ENCODE measurements at regions not wholly inside any gene's neighbourhood (a gene's known extent, or its start where the extent isn't known, plus 50 kb on each side); places are given as distances from the start of the nearest gene placed in this dataset.

- Histone ChIP-seq H3K4me3 (ENCODE audit: low read depth, low read length) (no peak overlapping the region), H3K36me3 (ENCODE audit: control insufficient read depth in 2 of 2, insufficient read depth in 1 of 2, low read length in 2 of 2) (no peaks in the 10 kb centered on the region), H3K27ac (ENCODE audit: extremely low read depth, low read depth, low read length) (no peak overlapping the region), H3K9me3 (ENCODE audit: control insufficient read depth, insufficient read depth, low read depth, low read length) (no peaks in the 10 kb centered on the region), H3K4me1 (ENCODE audit: control insufficient read depth, insufficient read depth, low read length) (no peaks in the 10 kb centered on the region)
- ChIA-PET CTCF (no interaction called here), POLR2A (no interaction called here)
- no peak for TF ChIP-seq ZNF776 (tag by site-specific recombination; IDR thresholded peaks at IDR 0.05; ENCODE audit: borderline replicate concordance)
- TF ChIP-seq INSM2 (tag by site-specific recombination; IDR thresholded peaks at IDR 0.05), result no peak
- peak; percentile 36; the same call in 1 of the 2 replicates for TF ChIP-seq EGR2 (tag by site-specific recombination; IDR thresholded peaks at IDR 0.05; ENCODE audit: low read depth)
- TF ChIP-seq, protein P1, sequence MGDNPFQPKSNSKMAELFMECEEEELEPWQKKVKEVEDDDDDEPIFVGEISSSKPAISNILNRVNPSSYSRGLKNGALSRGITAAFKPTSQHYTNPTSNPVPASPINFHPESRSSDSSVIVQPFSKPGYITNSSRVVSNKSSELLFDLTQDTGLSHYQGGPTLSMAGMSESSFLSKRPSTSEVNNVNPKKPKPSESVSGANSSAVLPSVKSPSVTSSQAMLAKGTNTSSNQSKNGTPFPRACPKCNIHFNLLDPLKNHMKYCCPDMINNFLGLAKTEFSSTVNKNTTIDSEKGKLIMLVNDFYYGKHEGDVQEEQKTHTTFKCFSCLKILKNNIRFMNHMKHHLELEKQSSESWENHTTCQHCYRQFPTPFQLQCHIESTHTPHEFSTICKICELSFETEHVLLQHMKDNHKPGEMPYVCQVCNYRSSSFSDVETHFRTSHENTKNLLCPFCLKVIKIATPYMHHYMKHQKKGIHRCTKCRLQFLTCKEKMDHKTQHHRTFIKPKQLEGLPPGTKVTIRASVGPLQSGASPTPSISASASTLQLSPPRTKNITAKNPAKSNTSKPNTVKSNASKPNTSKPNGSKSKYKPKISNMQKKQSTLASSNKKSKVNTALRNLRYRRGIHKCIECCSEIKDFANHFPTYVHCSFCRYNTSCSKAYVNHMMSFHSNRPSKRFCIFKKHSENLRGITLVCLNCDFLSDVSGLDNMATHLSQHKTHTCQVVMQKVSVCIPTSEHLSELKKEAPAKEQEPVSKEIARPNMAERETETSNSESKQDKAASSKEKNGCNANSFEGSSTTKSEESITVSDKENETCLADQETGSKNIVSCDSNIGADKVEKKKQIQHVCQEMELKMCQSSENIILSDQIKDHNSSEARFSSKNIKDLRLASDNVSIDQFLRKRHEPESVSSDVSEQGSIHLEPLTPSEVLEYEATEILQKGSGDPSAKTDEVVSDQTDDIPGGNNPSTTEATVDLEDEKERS (tag by site-specific recombination; IDR thresholded peaks at IDR 0.05), result no peak
- no peak for TF ChIP-seq ZNF302 (tag by site-specific recombination; IDR thresholded peaks at IDR 0.05; ENCODE audit: low read depth)
- peak; percentile 91 for TF ChIP-seq ZIC2 (tag by site-specific recombination; IDR thresholded peaks at IDR 0.05)
- TF ChIP-seq ZFHX2 (tag by site-specific recombination; conservative IDR thresholded peaks at IDR 0.05), result peak; percentile 41; the same call in 1 of the 2 replicates
- TF ChIP-seq GLIS1 (tag by site-specific recombination; IDR thresholded peaks at IDR 0.05), result peak; percentile 87
- TF ChIP-seq ZNF391 (tag by site-specific recombination; IDR thresholded peaks at IDR 0.05; ENCODE audit: borderline replicate concordance, low read depth), result no peak
- no peak for TF ChIP-seq ZNF404 (tag by site-specific recombination; IDR thresholded peaks at IDR 0.05)
- TF ChIP-seq ZNF791 (tag by site-specific recombination; IDR thresholded peaks at IDR 0.05), result no peak
- no peak for TF ChIP-seq ZNF175 (tag by site-specific recombination; IDR thresholded peaks at IDR 0.05)
- TF ChIP-seq ZNF830 (tag by site-specific recombination; IDR thresholded peaks at IDR 0.05; ENCODE audit: low read depth), result no peak
- no peak for TF ChIP-seq HOXD13 (CRISPR knock-in tag; IDR thresholded peaks at IDR 0.05; ENCODE audit: borderline replicate concordance)
- TF ChIP-seq ZNF423 (tag by site-specific recombination; IDR thresholded peaks at IDR 0.05), result no peak
- TF ChIP-seq ZFP69B (tag by site-specific recombination; IDR thresholded peaks at IDR 0.05), result no peak
- no peak for TF ChIP-seq HIC1 (tag by site-specific recombination; IDR thresholded peaks at IDR 0.05)
- no peak for TF ChIP-seq ZNF610 (tag by site-specific recombination; IDR thresholded peaks at IDR 0.05; ENCODE audit: borderline replicate concordance)
- TF ChIP-seq ZBTB44 (tag by site-specific recombination; IDR thresholded peaks at IDR 0.05), result no peak
Measured at GRCh38 chr2:120486946-120487345, 141.0 kb downstream of the INHBB start.
